HCT116 (cell line): ENCODE measurements at regions not wholly inside any gene's neighbourhood (a gene's known extent, or its start where the extent isn't known, plus 50 kb on each side); places are given as distances from the start of the nearest gene placed in this dataset.

Experiments
- ATAC-seq: fragments of 200-7000 bp; cut with Tn5 transposase; 2 replicates; pipeline ENCODE4 v1.9.1; 2020; ENCODE audit warnings: mild to moderate bottlenecking, moderate library complexity
- BruUV-seq: library from RNA; stranded (reverse); fragments of 400-500 nt; replicated peaks from 2 replicates; lab custom pipeline; 2021; lab: Mats Ljungman, UMichigan
- CTCF ChIA-PET: fragments of 300-600 bp; sonication (Branson Sonifier 250); formaldehyde crosslinking; loops from one replicate; lab custom pipeline; 2021; ENCODE audit warnings: antibody characterized with exemption; lab: Charles Lee
- POLR2A ChIA-PET: fragments of 300-600, 350-600 bp; sonication (Branson Sonifier 250); formaldehyde crosslinking; loops from one replicate; lab custom pipeline; 2021; ENCODE audit warnings: antibody characterized with exemption; lab: Charles Lee
- RAD21 ChIA-PET, 2 experiments: fragments of 300-600 bp; sonication (Branson Sonifier 250); formaldehyde crosslinking; loops; one replicate each; lab custom pipeline; 2023; ENCODE audit warnings: low total read pairs in 2 of 2; ENCODE audit not compliant: uncharacterized antibody in 2 of 2, unreplicated experiment in 2 of 2, low non-redundant PET in 1 of 2; lab: Charles Lee
- DNase-seq: peaks from one replicate; pipeline ENCODE4 v3.0.0-alpha.2; 2010; ENCODE audit warnings: low read depth, low spot score
- H2AFZ ChIP-seq: fragments of 200-600 bp; shearing (Covaris generic), sonication (generic); 2 replicates; pipeline ENCODE4 v1.6.1; 2017; ENCODE audit warnings: low read depth, mixed run types, mixed read lengths, antibody characterized with exemption, low read length; ENCODE audit not compliant: poor library complexity, severe bottlenecking
- H3K27ac ChIP-seq: 2 replicates; pipeline ENCODE4 v1.5.1; 2012; ENCODE audit warnings: low read depth, low read length
- H3K27me3 ChIP-seq: fragments of 200-600 bp; sonication (generic); 2 replicates; pipeline ENCODE4 v1.6.1; 2016; ENCODE audit warnings: mixed run types, low read length, mixed read lengths; ENCODE audit not compliant: insufficient read depth
- H3K36me3 ChIP-seq, 2 experiments: fragments of 200-500 bp in 1 of 2; fragments of 200-600 bp in 1 of 2; sonication (Bioruptor generic) in 1 of 2; sonication (generic) in 1 of 2; 2 replicates each; pipeline versions ENCODE4 v1.5.1 to v1.6.1; 2014 to 2016; ENCODE audit warnings: low read length in 2 of 2, inconsistent platforms in 1 of 2, mixed read lengths in 1 of 2, mixed run types in 1 of 2; ENCODE audit not compliant: insufficient read depth in 2 of 2, control insufficient read depth in 1 of 2
- H3K4me1 ChIP-seq, 2 experiments: fragments of 200-600 bp in 1 of 2; sonication (generic) in 1 of 2; 2 replicates each; pipeline versions ENCODE4 v1.5.1 to v1.6.1; 2012 to 2017; ENCODE audit warnings: low read length in 2 of 2, inconsistent platforms in 1 of 2, mild to moderate bottlenecking in 1 of 2, mixed read lengths in 1 of 2, mixed run types in 1 of 2, moderate library complexity in 1 of 2; ENCODE audit not compliant: insufficient read depth in 2 of 2, control insufficient read depth in 1 of 2
- H3K4me2 ChIP-seq: fragments of 200-600 bp; sonication (generic); 2 replicates; pipeline ENCODE4 v1.6.1; 2017; ENCODE audit warnings: mixed run types, low read length, mixed read lengths
- H3K4me3 ChIP-seq, 2 experiments: fragments of 200-600 bp in 1 of 2; sonication (generic) in 1 of 2; replicated peaks in 1 of 2; 2 replicates each; pipeline ENCODE4 v1.5.1; 2011 to 2016; ENCODE audit warnings: low read length in 2 of 2, control low read depth in 1 of 2, low read depth in 1 of 2, mild to moderate bottlenecking in 1 of 2, mixed read lengths in 1 of 2, mixed run types in 1 of 2
- H3K79me2 ChIP-seq: fragments of 200-600 bp; sonication (generic); 2 replicates; pipeline ENCODE4 v1.6.1; 2017; ENCODE audit warnings: mild to moderate bottlenecking, mixed run types, low read length, moderate library complexity, mixed read lengths; ENCODE audit not compliant: insufficient read depth
- H3K9ac ChIP-seq: fragments of 200-600 bp; sonication (generic); 2 replicates; pipeline ENCODE4 v1.6.1; 2016; ENCODE audit warnings: low read length, mixed read lengths
- H3K9me2 ChIP-seq: fragments of 200-600 bp; sonication (generic), shearing (Covaris generic); 2 replicates; pipeline ENCODE4 v1.6.1; 2017; ENCODE audit warnings: mixed run types, mild to moderate bottlenecking, moderate library complexity; ENCODE audit not compliant: insufficient read depth
- H3K9me3 ChIP-seq, 2 experiments: fragments of 200-500 bp in 1 of 2; fragments of 200-600 bp in 1 of 2; sonication (Bioruptor generic) in 1 of 2; sonication (generic) in 1 of 2; 2 replicates each; pipeline ENCODE4 v1.6.1; 2014 to 2017; ENCODE audit warnings: low read length in 2 of 2, mixed read lengths in 2 of 2, inconsistent platforms in 1 of 2, low read depth in 1 of 2, mild to moderate bottlenecking in 1 of 2, mixed run types in 1 of 2, moderate library complexity in 1 of 2; ENCODE audit not compliant: control insufficient read depth in 1 of 2, insufficient read depth in 1 of 2
- H4K20me1 ChIP-seq: fragments of 200-600 bp; sonication (generic), shearing (Covaris generic); 2 replicates; pipeline ENCODE4 v1.6.1; 2017; ENCODE audit warnings: mixed run types, mild to moderate bottlenecking, moderate library complexity; ENCODE audit not compliant: insufficient read depth
- CBX3 ChIP-seq: IDR thresholded peaks from 2 replicates; pipeline ENCODE4 v1.6.1; 2012; ENCODE audit warnings: low read depth
- CEBPB ChIP-seq: IDR thresholded peaks from 2 replicates; pipeline ENCODE4 v1.6.1; 2012; ENCODE audit warnings: low read depth
- EGR1 ChIP-seq: IDR thresholded peaks from 2 replicates; pipeline ENCODE4 v1.6.1; 2012; ENCODE audit warnings: low read depth
- ELF1 ChIP-seq: IDR thresholded peaks from 2 replicates; pipeline ENCODE4 v1.6.1; 2012; ENCODE audit warnings: low read depth, borderline replicate concordance
- EZH2 ChIP-seq: fragments of 200-600 bp; sonication (generic); IDR thresholded peaks from 2 replicates; pipeline ENCODE4 v1.6.1; 2017; ENCODE audit warnings: antibody characterized with exemption, mixed run types
- EZH2phosphoT487 ChIP-seq: fragments of 200-600 bp; IDR thresholded peaks from 2 replicates; pipeline ENCODE4 v1.6.1; 2018; ENCODE audit warnings: antibody characterized with exemption, borderline replicate concordance
- FOSL1 ChIP-seq: IDR thresholded peaks from 2 replicates; pipeline ENCODE4 v1.6.1; 2012; ENCODE audit warnings: low read depth
- JUND ChIP-seq: IDR thresholded peaks from 2 replicates; pipeline ENCODE4 v1.6.1; 2012
- POLR2A ChIP-seq: IDR thresholded peaks from 2 replicates; pipeline ENCODE4 v1.7.0; 2011; ENCODE audit warnings: borderline replicate concordance; ENCODE audit not compliant: insufficient read depth, insufficient read length; ENCODE audit errors: extremely low read depth
- POLR2AphosphoS5 ChIP-seq: IDR thresholded peaks from 2 replicates; pipeline ENCODE4 v1.6.1; 2011; ENCODE audit warnings: mild to moderate bottlenecking, low read depth, low read length, moderate library complexity
- RAD21 ChIP-seq: IDR thresholded peaks from 2 replicates; pipeline ENCODE4 v1.6.1; 2012; ENCODE audit warnings: low read depth, mild to moderate bottlenecking
- SP1 ChIP-seq: IDR thresholded peaks from 2 replicates; pipeline ENCODE4 v1.6.1; 2012; ENCODE audit warnings: low read depth
- SRF ChIP-seq: IDR thresholded peaks from 2 replicates; pipeline ENCODE4 v1.6.1; 2012; ENCODE audit warnings: low read depth
- TCF7L2 ChIP-seq: IDR thresholded peaks from 2 replicates; pipeline ENCODE4 v1.7.0; 2011; ENCODE audit warnings: borderline replicate concordance, inconsistent platforms; ENCODE audit not compliant: insufficient read depth, insufficient read length; ENCODE audit errors: extremely low read depth
- YY1 ChIP-seq: IDR thresholded peaks from 2 replicates; pipeline ENCODE4 v1.6.1; 2011; ENCODE audit warnings: low read length, low read depth, moderate library complexity, mild to moderate bottlenecking; ENCODE audit not compliant: insufficient replicate concordance; ENCODE audit errors: extremely low read depth
- ZFX ChIP-seq: fragments of 450-650 bp; IDR thresholded peaks from 2 replicates; pipeline ENCODE4 v1.6.1; 2017
- ZNF274 ChIP-seq: fragments of 200-500 bp; sonication (Bioruptor generic); IDR thresholded peaks from 2 replicates; pipeline ENCODE4 v1.6.1; 2014; ENCODE audit warnings: mild to moderate bottlenecking, low read depth, low read length, inconsistent platforms
- intact Hi-C: fragments of 100-400 bp; cut with micrococcal nuclease; formaldehyde crosslinking; loops from 2 replicates; pipeline ENCODE4 v1.10.0; 2022
- TF ChIP-seq, protein P1 (sequence below), 3 experiments: fragments of 200-600 bp in 1 of 3; sonication (generic) in 1 of 3; IDR thresholded peaks in 2 of 3; conservative IDR thresholded peaks in 1 of 3; 2 replicates each; pipeline ENCODE4 v1.5.1; 2012 to 2017; ENCODE audit warnings: low read depth in 2 of 3, low read length in 2 of 3, antibody characterized with exemption in 1 of 3, borderline replicate concordance in 1 of 3, control low read depth in 1 of 3, mild to moderate bottlenecking in 1 of 3, mixed read lengths in 1 of 3, mixed run types in 1 of 3, moderate library complexity in 1 of 3; ENCODE audit not compliant: insufficient read depth in 1 of 3
- TF ChIP-seq, protein P2 (sequence below): IDR thresholded peaks from 2 replicates; pipeline ENCODE4 v1.6.1; 2012
- TF ChIP-seq, protein P3 (sequence below): IDR thresholded peaks from 2 replicates; pipeline ENCODE4 v1.6.1; 2012

DNA sequence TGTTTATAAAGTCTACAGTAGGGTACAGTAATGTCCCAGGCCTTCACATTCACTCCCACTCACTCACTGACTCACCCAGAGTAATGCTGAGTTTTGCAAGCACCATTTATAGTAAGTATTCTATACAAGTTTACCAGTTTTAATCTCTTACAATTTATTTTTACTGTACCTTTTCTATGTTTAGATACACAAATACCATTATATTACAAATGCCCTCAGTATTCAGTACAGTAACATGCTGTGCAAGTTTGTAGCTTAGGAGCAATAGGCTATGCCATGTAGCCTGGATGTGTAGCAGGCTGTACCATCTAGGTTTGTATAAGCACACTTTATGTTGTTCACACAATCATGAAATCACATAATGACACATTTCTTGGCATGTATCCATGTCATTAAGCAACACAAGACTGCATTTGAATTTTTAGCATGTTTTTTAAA lies 673.6 kb downstream of the CD109 start:
- DNase-seq: no peak
- no TSS peak for BruUV-seq
- POLR2A ChIA-PET: no interaction called here

DNA sequence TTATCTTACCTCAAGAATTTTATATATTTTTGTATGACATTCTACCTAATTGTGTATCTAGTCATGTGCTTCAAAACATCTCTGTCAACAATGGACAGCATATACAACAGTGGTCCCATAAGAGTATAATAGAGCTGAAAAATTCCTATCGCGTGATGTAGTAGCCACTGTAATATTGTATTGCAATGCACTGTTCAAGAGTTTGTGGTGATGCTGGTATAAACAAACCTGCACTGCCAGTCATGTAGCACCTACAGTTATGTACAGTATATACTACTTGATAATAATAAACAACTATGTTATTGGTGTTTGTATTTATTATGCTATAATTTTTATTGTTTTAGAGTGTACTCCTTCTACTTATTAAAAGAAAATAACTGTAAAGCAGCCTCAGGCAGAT lies 672.7 kb downstream of the CD109 start:
- CTCF ChIA-PET: no interaction called here

More for the DNA sequence above, 673.6 kb downstream of the CD109 start:
- no peak overlapping the region for H3K4me2 ChIP-seq
- no peaks in the 10 kb centered on the region for H3K9me3 ChIP-seq
- intact Hi-C loops: no loop called here
- no peak overlapping the region for H3K27ac ChIP-seq
- H4K20me1 ChIP-seq: no peaks in the 10 kb centered on the region
- ChIA-PET RAD21 (no interaction called here), CTCF (no interaction called here)
- H3K4me3 ChIP-seq: no peak overlapping the region
- no peaks in the 10 kb centered on the region for H3K27me3 ChIP-seq
- no peak for ATAC-seq
- H3K79me2 ChIP-seq: no peaks in the 10 kb centered on the region
- H3K9ac ChIP-seq: no peak overlapping the region
- no peaks in the 10 kb centered on the region for H3K36me3 ChIP-seq
- TF ChIP-seq EZH2: no peak
- 0 out of 2 replicates have a peak, but pooled peaks have one; percentile 19 for TF ChIP-seq EGR1
- TF ChIP-seq, all 23 proteins: peak for 1
- Histone ChIP-seq H3K9me2 (no peaks in the 10 kb centered on the region), H2AFZ (no peak overlapping the region), H3K4me1 (no peaks in the 10 kb centered on the region)

More for the DNA sequence above, 672.7 kb downstream of the CD109 start:
- no peak for DNase-seq
- Histone ChIP-seq H3K9ac (no peak overlapping the region), H3K9me2 (no peaks in the 10 kb centered on the region), H3K27ac (no peak overlapping the region), H3K9me3 (no peaks in the 10 kb centered on the region), H3K4me2 (no peak overlapping the region), H3K4me1 (no peaks in the 10 kb centered on the region), H3K79me2 (no peaks in the 10 kb centered on the region), H3K4me3 (no peak overlapping the region), H3K36me3 (no peaks in the 10 kb centered on the region), H3K27me3 (no peaks in the 10 kb centered on the region), H2AFZ (no peak overlapping the region), H4K20me1 (no peaks in the 10 kb centered on the region)
- intact Hi-C loops: no loop called here
- POLR2A ChIA-PET: no interaction called here
- no peak for ATAC-seq
- TF ChIP-seq RAD21 (no peak), EZH2phosphoT487 (no peak), POLR2A (no peak), ELF1 (no peak), JUND (no peak), POLR2AphosphoS5 (no peak), YY1 (no peak), SP1 (no peak), EGR1 (no peak), EZH2 (no peak), ZFX (no peak), SRF (no peak), FOSL1 (no peak), CBX3 (no peak), CEBPB (no peak), TCF7L2 (no peak), ZNF274 (no peak)
- TF ChIP-seq, protein P1, sequence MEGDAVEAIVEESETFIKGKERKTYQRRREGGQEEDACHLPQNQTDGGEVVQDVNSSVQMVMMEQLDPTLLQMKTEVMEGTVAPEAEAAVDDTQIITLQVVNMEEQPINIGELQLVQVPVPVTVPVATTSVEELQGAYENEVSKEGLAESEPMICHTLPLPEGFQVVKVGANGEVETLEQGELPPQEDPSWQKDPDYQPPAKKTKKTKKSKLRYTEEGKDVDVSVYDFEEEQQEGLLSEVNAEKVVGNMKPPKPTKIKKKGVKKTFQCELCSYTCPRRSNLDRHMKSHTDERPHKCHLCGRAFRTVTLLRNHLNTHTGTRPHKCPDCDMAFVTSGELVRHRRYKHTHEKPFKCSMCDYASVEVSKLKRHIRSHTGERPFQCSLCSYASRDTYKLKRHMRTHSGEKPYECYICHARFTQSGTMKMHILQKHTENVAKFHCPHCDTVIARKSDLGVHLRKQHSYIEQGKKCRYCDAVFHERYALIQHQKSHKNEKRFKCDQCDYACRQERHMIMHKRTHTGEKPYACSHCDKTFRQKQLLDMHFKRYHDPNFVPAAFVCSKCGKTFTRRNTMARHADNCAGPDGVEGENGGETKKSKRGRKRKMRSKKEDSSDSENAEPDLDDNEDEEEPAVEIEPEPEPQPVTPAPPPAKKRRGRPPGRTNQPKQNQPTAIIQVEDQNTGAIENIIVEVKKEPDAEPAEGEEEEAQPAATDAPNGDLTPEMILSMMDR (IDR thresholded peaks at IDR 0.05 in 2 of 3, conservative IDR thresholded peaks at IDR 0.05 in 1 of 3; ENCODE audit: borderline replicate concordance in 1 of 3, insufficient read depth in 1 of 3, low read depth in 2 of 3, low read length in 2 of 3): no peak
- TF ChIP-seq, protein P2, sequence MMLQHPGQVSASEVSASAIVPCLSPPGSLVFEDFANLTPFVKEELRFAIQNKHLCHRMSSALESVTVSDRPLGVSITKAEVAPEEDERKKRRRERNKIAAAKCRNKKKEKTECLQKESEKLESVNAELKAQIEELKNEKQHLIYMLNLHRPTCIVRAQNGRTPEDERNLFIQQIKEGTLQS: no peak
- TF ChIP-seq, protein P3, sequence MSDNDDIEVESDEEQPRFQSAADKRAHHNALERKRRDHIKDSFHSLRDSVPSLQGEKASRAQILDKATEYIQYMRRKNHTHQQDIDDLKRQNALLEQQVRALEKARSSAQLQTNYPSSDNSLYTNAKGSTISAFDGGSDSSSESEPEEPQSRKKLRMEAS: no peak
- RAD21 ChIA-PET: no interaction called here
- no TSS peak for BruUV-seq
